GM12872 (cell line): ENCODE measurements at regions not wholly inside any gene's neighbourhood (a gene's known extent, or its start where the extent isn't known, plus 50 kb on each side); places are given as distances from the start of the nearest gene placed in this dataset.

ENCODE experiments used
- TF ChIP-seq, protein P1 (sequence below): IDR thresholded peaks from 3 replicates; pipeline ENCODE4 v1.5.1; 2011; ENCODE audit warnings: low read depth, mild to moderate bottlenecking, low read length, moderate library complexity; ENCODE audit not compliant: insufficient read depth

DNA sequence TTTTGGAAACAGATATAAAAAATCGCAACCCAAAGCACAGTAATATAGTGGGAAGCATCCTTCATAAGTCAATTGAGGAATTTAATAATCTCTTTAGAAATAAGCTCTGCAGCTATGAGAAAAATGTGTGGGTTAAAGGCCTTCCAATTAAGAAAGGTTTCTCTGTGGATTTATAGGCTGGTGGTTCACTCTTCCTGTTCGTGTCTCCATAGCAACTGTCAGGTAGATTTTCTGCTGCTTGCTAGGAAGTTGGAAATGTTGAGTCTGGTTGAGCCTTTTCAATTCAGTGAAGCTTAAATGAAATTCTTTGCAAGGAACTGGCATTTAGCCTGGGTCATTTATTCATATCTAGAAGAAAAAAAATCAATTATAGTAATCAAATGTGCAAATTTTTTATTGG is 652.8 kb upstream of the CELF2 start:
- TF ChIP-seq, protein P1, sequence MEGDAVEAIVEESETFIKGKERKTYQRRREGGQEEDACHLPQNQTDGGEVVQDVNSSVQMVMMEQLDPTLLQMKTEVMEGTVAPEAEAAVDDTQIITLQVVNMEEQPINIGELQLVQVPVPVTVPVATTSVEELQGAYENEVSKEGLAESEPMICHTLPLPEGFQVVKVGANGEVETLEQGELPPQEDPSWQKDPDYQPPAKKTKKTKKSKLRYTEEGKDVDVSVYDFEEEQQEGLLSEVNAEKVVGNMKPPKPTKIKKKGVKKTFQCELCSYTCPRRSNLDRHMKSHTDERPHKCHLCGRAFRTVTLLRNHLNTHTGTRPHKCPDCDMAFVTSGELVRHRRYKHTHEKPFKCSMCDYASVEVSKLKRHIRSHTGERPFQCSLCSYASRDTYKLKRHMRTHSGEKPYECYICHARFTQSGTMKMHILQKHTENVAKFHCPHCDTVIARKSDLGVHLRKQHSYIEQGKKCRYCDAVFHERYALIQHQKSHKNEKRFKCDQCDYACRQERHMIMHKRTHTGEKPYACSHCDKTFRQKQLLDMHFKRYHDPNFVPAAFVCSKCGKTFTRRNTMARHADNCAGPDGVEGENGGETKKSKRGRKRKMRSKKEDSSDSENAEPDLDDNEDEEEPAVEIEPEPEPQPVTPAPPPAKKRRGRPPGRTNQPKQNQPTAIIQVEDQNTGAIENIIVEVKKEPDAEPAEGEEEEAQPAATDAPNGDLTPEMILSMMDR = no peak

DNA sequence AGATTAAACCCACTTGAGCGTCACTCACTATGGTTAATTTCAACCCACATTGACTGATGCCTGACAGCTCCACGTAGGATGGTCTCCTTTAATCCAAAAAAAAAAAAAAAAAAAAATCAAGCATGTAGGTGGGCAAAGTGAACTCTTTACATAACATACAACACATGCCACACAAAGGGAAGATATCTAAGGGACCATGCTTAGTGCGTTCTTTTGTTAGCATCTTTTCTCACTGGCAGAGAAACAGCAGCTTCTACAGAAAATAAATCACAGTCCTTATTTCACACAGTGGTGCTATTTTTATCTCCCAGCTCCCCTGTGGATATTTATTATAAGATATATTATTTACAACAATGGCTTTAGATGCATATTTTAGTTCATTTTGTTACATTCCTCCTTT is 652.0 kb upstream of the CELF2 start:
- TF ChIP-seq, protein P1 = no peak

DNA sequence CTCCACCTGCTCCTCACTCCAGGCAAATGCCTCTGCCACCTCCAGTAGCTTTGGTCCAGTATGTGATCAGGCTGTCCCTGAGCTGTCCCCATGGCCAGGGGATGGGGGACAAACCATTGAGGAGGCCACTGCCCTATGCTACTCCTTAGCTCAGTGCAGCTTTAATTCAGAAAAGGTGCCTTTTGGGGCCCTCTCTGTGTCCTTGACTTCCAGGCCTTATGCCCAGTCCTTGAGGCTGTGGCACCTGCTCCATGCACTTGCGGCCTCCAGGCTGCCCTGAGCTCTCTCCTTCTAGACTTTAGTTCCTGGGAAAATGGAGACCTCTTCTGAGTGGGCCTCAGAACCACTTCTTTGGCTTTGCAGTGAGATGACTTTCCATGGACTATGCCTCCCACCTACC is 650.8 kb upstream of the CELF2 start:
- TF ChIP-seq, protein P1 = no peak

DNA sequence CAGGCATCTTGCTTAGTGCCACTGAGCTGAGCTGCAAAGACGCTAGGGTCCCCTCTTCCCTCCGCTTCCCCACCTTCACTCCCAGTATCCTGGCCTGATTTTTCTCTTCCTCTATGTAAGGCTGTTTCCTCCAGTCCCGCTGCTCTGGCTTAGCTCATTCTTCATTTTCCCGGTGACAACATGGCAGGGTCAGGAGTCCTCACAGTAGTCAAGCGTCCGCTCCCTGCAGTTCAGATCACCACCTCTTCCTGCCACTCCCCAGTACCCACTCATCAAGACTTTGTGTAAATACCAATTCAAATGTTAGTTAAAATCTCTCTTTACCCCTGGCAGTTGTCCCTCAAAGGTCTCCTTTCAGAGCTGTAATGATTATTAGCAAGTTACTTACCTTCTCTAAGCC is 650.4 kb upstream of the CELF2 start:
- TF ChIP-seq, protein P1 = no peak

DNA sequence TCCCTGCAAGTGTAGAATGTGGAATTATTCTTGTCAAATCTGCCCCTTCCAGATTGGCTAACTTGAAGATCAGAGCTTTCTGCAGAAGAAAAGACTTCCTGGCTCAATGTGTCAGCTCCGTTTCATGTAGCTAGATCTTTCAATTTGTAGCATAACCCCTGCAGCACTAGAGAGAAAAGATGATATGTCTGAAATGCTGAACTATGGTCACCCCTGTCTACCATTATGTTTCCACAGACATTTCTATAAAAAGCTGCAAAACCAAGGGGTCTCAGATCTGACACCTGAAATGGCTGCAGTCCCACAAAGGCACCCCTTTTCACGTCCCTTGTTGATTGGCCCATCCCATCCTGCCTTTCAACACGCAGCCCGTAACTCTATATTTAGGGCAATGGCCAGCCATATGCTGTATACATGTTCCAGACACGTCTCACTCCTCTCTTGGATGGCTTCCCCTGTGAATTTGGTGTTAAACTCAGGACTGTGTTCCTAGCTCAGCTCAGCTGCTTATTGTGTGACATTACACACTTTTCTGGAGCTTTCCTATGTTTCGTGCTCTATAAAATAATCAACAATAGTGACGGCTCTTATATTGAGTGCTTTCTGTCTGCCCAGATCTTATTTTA is 648.6 kb upstream of the CELF2 start:
- TF ChIP-seq, protein P1 = no peak

DNA sequence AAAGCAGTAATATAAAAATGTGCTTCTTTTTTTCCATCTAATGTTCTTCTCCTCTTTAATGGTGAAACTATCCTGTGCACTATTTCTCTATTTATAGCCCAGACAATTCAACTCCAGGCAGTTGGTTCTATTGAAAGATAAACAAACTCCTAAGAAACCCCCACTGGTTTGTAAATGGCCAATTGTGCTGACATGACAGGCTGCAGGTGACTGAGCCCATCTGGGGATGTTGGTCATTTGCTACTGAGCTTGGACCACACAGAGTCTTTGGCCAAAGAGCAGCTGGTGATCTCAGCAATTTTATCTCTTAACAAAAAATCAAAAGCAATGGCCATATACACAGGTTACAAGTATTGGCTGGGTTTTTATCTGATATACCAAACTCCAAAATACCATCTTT is 631.8 kb upstream of the CELF2 start:
- TF ChIP-seq, protein P1 = no peak

DNA sequence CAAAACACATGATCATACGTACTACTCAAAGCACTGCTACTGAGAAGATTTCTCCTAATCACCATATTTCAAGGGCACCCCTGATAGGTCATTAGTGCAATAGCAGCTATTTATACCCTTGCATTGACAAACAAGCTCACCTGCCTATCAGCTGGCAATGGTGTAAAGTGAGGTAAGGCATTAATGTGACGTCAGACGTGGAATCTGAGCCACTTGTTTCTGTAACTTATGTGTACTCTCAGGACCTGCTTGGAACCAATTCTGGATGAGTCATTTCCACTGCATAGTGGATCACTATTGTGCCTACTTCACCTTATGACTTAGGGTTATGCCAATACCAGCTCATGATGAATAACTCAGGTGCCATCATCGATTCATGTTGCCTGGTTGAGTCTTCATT is 628.5 kb upstream of the CELF2 start:
- TF ChIP-seq, protein P1 = no peak
